ENCODE measurements at regions not wholly inside any gene's neighbourhood (a gene's known extent, or its start where the extent isn't known, plus 50 kb on each side); places are given as distances from the start of the nearest gene placed in this dataset.
"Not testable (repeated sequence)": the region's sequence is repeated elsewhere in the genome, so short reads cannot be mapped to it uniquely, and the experiment has no call there.

DNA sequence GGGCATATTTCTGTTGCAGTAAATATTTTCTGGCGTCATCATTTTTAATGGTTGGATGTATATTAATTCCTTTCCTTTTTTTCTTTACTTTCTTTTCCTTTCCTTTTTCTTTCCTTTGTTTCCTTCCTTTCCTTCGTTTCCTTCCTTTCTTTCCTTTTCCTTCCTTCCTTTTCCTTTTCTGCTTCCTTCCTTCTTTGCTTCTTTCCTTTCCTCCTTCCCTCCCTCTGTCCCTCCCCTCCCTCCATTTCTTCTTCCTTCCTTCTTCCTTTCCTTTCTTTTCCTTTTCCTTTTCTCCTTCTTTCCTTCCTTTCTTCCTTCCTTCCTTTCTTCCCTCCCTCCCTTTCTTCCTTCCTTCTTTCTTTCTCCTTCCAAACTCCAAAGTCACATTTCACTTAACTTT, 54.9 kb upstream of the LYSMD4 start:
- peaks cover 2% of the 10 kb centered on the region for H3K27me3 ChIP-seq (ENCODE audit: insufficient read depth, poor library complexity, severe bottlenecking)
- H3K27ac ChIP-seq (replicated peaks): no peak overlapping the region
- H3K4me3 ChIP-seq (replicated peaks; ENCODE audit: insufficient read depth, low read length): no peak overlapping the region
- DNase-seq (ENCODE audit: low read depth in 1 of 2, low spot score in 1 of 2): no peak
- no peak for TF ChIP-seq GABPA (IDR thresholded peaks at IDR 0.05; ENCODE audit: low read depth)
- TF ChIP-seq, protein P1, sequence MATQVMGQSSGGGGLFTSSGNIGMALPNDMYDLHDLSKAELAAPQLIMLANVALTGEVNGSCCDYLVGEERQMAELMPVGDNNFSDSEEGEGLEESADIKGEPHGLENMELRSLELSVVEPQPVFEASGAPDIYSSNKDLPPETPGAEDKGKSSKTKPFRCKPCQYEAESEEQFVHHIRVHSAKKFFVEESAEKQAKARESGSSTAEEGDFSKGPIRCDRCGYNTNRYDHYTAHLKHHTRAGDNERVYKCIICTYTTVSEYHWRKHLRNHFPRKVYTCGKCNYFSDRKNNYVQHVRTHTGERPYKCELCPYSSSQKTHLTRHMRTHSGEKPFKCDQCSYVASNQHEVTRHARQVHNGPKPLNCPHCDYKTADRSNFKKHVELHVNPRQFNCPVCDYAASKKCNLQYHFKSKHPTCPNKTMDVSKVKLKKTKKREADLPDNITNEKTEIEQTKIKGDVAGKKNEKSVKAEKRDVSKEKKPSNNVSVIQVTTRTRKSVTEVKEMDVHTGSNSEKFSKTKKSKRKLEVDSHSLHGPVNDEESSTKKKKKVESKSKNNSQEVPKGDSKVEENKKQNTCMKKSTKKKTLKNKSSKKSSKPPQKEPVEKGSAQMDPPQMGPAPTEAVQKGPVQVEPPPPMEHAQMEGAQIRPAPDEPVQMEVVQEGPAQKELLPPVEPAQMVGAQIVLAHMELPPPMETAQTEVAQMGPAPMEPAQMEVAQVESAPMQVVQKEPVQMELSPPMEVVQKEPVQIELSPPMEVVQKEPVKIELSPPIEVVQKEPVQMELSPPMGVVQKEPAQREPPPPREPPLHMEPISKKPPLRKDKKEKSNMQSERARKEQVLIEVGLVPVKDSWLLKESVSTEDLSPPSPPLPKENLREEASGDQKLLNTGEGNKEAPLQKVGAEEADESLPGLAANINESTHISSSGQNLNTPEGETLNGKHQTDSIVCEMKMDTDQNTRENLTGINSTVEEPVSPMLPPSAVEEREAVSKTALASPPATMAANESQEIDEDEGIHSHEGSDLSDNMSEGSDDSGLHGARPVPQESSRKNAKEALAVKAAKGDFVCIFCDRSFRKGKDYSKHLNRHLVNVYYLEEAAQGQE (IDR thresholded peaks at IDR 0.05; ENCODE audit: insufficient replicate concordance, low read depth): no peak
- TF ChIP-seq, protein P2, sequence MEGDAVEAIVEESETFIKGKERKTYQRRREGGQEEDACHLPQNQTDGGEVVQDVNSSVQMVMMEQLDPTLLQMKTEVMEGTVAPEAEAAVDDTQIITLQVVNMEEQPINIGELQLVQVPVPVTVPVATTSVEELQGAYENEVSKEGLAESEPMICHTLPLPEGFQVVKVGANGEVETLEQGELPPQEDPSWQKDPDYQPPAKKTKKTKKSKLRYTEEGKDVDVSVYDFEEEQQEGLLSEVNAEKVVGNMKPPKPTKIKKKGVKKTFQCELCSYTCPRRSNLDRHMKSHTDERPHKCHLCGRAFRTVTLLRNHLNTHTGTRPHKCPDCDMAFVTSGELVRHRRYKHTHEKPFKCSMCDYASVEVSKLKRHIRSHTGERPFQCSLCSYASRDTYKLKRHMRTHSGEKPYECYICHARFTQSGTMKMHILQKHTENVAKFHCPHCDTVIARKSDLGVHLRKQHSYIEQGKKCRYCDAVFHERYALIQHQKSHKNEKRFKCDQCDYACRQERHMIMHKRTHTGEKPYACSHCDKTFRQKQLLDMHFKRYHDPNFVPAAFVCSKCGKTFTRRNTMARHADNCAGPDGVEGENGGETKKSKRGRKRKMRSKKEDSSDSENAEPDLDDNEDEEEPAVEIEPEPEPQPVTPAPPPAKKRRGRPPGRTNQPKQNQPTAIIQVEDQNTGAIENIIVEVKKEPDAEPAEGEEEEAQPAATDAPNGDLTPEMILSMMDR (IDR thresholded peaks at IDR 0.05; ENCODE audit: insufficient read depth, low read length): no peak
- no peak for TF ChIP-seq SPI1 (IDR thresholded peaks at IDR 0.05; ENCODE audit: borderline replicate concordance, low read depth)
- TF ChIP-seq POLR2AphosphoS5 (IDR thresholded peaks at IDR 0.05; ENCODE audit: low read depth): no peak

GRCh38 chr15:99784800-99785199, 51.6 kb upstream of the LYSMD4 start:
- not testable (repeated sequence) for DNase-seq (ENCODE audit: low read depth in 1 of 2, low spot score in 1 of 2); H3K27ac ChIP-seq (replicated peaks); H3K4me3 ChIP-seq (replicated peaks; ENCODE audit: insufficient read depth, low read length); H3K27me3 ChIP-seq (ENCODE audit: insufficient read depth, poor library complexity, severe bottlenecking)

- DNase-seq (ENCODE audit: low read depth in 1 of 2, low spot score in 1 of 2); H3K4me3 ChIP-seq (replicated peaks; ENCODE audit: insufficient read depth, low read length); H3K27me3 ChIP-seq (ENCODE audit: insufficient read depth, poor library complexity, severe bottlenecking); H3K27ac ChIP-seq (replicated peaks): not testable (repeated sequence)
These were observed 50.8 kb upstream of the LYSMD4 start for GRCh38 chr15:99783918-99784619.

All from HL-60 (cell line).